A549 (cell line): ENCODE measurements at regions not wholly inside any gene's neighbourhood (a gene's known extent, or its start where the extent isn't known, plus 50 kb on each side); places are given as distances from the start of the nearest gene placed in this dataset.

Experiments
- ATAC-seq, 2 experiments: fragments of 200-7000 bp in 1 of 2; fragments of >200 bp in 1 of 2; cut with Nextera tagmentation in 1 of 2; cut with Tn5 transposase in 1 of 2; 3 replicates each; pipeline versions ENCODE4 v1.8.0 to v1.9.1; 2018 to 2020; ENCODE audit warnings: mild to moderate bottlenecking in 1 of 2, moderate library complexity in 1 of 2
- CTCF ChIA-PET: fragments of 300-600 bp; sonication (Branson Sonifier 250); formaldehyde crosslinking; extraction: SDS; loops from one replicate; lab custom pipeline; 2021; ENCODE audit warnings: antibody characterized with exemption, inconsistent platforms; lab: Yijun Ruan, JAX
- POLR2A ChIA-PET: fragments of 350-600 bp; formaldehyde crosslinking; extraction: SDS; loops from one replicate; lab custom pipeline; 2021; ENCODE audit warnings: antibody characterized with exemption, inconsistent platforms; lab: Yijun Ruan, JAX
- DNase-seq, 2 experiments: peaks; one replicate each; pipeline versions ENCODE4 v3.0.0 to v3.0.0-alpha.2; 2011 to 2016; ENCODE audit warnings: low read depth in 1 of 2, low spot score in 1 of 2
- FAIRE-seq: peaks from 2 replicates; lab custom pipeline; 2011; peaks lifted over from hg19 to GRCh38; lab: Jason Lieb, UNC
- H3K27ac ChIP-seq, 2 experiments: fragments of >200 bp; sonication (Bioruptor Twin); formaldehyde crosslinking; 3 replicates each; pipeline ENCODE4 v1.5.1; 2016 to 2017
- H3K4me1 ChIP-seq: fragments of >200 bp; sonication (Bioruptor Twin); formaldehyde crosslinking; 3 replicates; pipeline ENCODE4 v1.6.1; 2016
- H3K4me2 ChIP-seq: fragments of >200 bp; sonication (Bioruptor Twin); formaldehyde crosslinking; 3 replicates; pipeline ENCODE4 v1.6.1; 2016
- H3K4me3 ChIP-seq: fragments of >200 bp; sonication (Bioruptor Twin); formaldehyde crosslinking; 3 replicates; pipeline ENCODE4 v1.5.1; 2016
- H3K9me3 ChIP-seq: fragments of >200 bp; sonication (Bioruptor Twin); formaldehyde crosslinking; 3 replicates; pipeline ENCODE4 v1.6.1; 2016
- BCL3 ChIP-seq: fragments of >200 bp; sonication (Bioruptor Twin); formaldehyde crosslinking; IDR thresholded peaks from 3 replicates; pipeline ENCODE4 v1.6.1; 2016
- CBX8 ChIP-seq: fragments of 200-600 bp; sonication (generic); IDR thresholded peaks from 2 replicates; pipeline ENCODE4 v1.6.1; 2016
- CEBPB ChIP-seq, 2 experiments: fragments of >200 bp in 1 of 2; sonication (Bioruptor Twin) in 1 of 2; formaldehyde crosslinking in 1 of 2; IDR thresholded peaks; 2 replicates each; pipeline ENCODE4 v1.6.1; 2012 to 2016
- CHD4 ChIP-seq: fragments of 200-600 bp; sonication (generic); IDR thresholded peaks from 2 replicates; pipeline ENCODE4 v1.6.1; 2016; ENCODE audit warnings: antibody characterized with exemption, mild to moderate bottlenecking, borderline replicate concordance
- CTCF ChIP-seq: fragments of >200 bp; sonication (Bioruptor Twin); formaldehyde crosslinking; IDR thresholded peaks from 3 replicates; pipeline ENCODE4 v1.5.1; 2016
- EHMT2 ChIP-seq: fragments of 200-600 bp; sonication (generic); IDR thresholded peaks from 2 replicates; pipeline ENCODE4 v1.6.1; 2016; ENCODE audit warnings: antibody characterized with exemption, low read depth, mild to moderate bottlenecking, moderate library complexity
- FOXS1 ChIP-seq: fragments of 250-450 bp; sonication (Bioruptor Pico); IDR thresholded peaks from 2 replicates; pipeline ENCODE4 v1.5.0; 2020; ENCODE audit warnings: mild to moderate bottlenecking, moderate library complexity
- JUN ChIP-seq, 2 experiments: fragments of >200 bp; sonication (Bioruptor Twin); formaldehyde crosslinking; IDR thresholded peaks; 2 replicates in 1 of 2; 3 replicates in 1 of 2; pipeline ENCODE4 v1.6.1; 2016 to 2017
- JUNB ChIP-seq: fragments of >200 bp; sonication (Bioruptor Twin); formaldehyde crosslinking; IDR thresholded peaks from 2 replicates; pipeline ENCODE4 v1.6.1; 2016
- KDM1A ChIP-seq: fragments of 200-600 bp; sonication (generic); IDR thresholded peaks from 2 replicates; pipeline ENCODE4 v1.6.1; 2016; ENCODE audit warnings: low read depth, mild to moderate bottlenecking
- KDM5A ChIP-seq: fragments of 200-600 bp; sonication (generic); IDR thresholded peaks from 2 replicates; pipeline ENCODE4 v1.6.1; 2016; ENCODE audit warnings: antibody characterized with exemption, mild to moderate bottlenecking
- MYC ChIP-seq: IDR thresholded peaks from 2 replicates; pipeline ENCODE4 v1.6.1; 2012; ENCODE audit warnings: mild to moderate bottlenecking, inconsistent platforms, low read length, improper control_type of control experiment, borderline replicate concordance
- NFE2L2 ChIP-seq: fragments of 150-350 bp; conservative IDR thresholded peaks from 2 replicates; pipeline ENCODE4 v1.6.1; 2014; ENCODE audit warnings: low read length
- NR3C1 ChIP-seq: fragments of >200 bp; sonication (Bioruptor Twin); formaldehyde crosslinking; IDR thresholded peaks from 3 replicates; pipeline ENCODE4 v1.6.1; 2017
- RAD21 ChIP-seq, 2 experiments: fragments of >200 bp in 1 of 2; sonication (Bioruptor Twin) in 1 of 2; formaldehyde crosslinking in 1 of 2; IDR thresholded peaks in 1 of 2; conservative IDR thresholded peaks in 1 of 2; 2 replicates in 1 of 2; 3 replicates in 1 of 2; pipeline ENCODE4 v1.6.1; 2012 to 2018; ENCODE audit warnings: inconsistent platforms in 1 of 2
- RARB ChIP-seq: fragments of 250-450 bp; sonication (Bioruptor Pico); IDR thresholded peaks from 2 replicates; pipeline ENCODE4 v1.8.0; 2021; ENCODE audit warnings: mild to moderate bottlenecking, moderate library complexity
- RNF2 ChIP-seq: fragments of 200-600 bp; sonication (generic); IDR thresholded peaks from 2 replicates; pipeline ENCODE4 v1.6.1; 2016; ENCODE audit warnings: low read depth, mild to moderate bottlenecking, antibody characterized with exemption, moderate library complexity, borderline replicate concordance
- USF2 ChIP-seq: fragments of 450-650 bp; IDR thresholded peaks from 2 replicates; pipeline ENCODE4 v1.6.1; 2014; ENCODE audit warnings: antibody characterized with exemption
- ZFP36 ChIP-seq: fragments of 450-650 bp; IDR thresholded peaks from 2 replicates; pipeline ENCODE4 v1.6.1; 2014; ENCODE audit warnings: borderline replicate concordance; ENCODE audit not compliant: partially characterized antibody
- ZNF302 ChIP-seq: fragments of 250-450 bp; sonication (Bioruptor Pico); IDR thresholded peaks from 2 replicates; pipeline ENCODE4 v1.9.0; 2021; ENCODE audit warnings: inconsistent platforms, mild to moderate bottlenecking, moderate library complexity
- WGBS: methylation state at CpG from one replicate; pipeline ENCODE4 v1.1.6; 2017; ENCODE audit errors: missing lambda C conversion rate; 5-methylcytosine and 5-hydroxymethylcytosine counted together

GRCh38 chr12:28698553-28698952, 450.5 kb upstream of the FAR2 start:
- DNase-seq (no peak), ATAC-seq (no peak), FAIRE-seq (no peak)
- Histone ChIP-seq H3K4me1 (no peaks in the 10 kb centered on the region), H3K27ac (no peak overlapping the region), H3K4me2 (no peak overlapping the region), H3K9me3 (no peaks in the 10 kb centered on the region), H3K4me3 (no peak overlapping the region)
- ChIA-PET CTCF (no interaction called here), POLR2A (no interaction called here)
- WGBS = 20% methylated on average over 2 of the region's 2 CpGs
- TF ChIP-seq NFE2L2 = no peak
- no peak for TF ChIP-seq JUN (IDR thresholded peaks at IDR 0.05)
- no peak for TF ChIP-seq RAD21 (conservative IDR thresholded peaks at IDR 0.05 in 1 of 2, IDR thresholded peaks at IDR 0.05 in 1 of 2)
- TF ChIP-seq CEBPB (IDR thresholded peaks at IDR 0.05) = no peak
- TF ChIP-seq USF2 = no peak
- no peak for TF ChIP-seq EHMT2
- TF ChIP-seq CHD4 = no peak
- no peak for TF ChIP-seq KDM5A
- no peak for TF ChIP-seq ZNF302 (CRISPR knock-in tag)
- TF ChIP-seq ZFP36 = no peak
- TF ChIP-seq JUNB = no peak

- Histone ChIP-seq H3K27ac (no peak overlapping the region), H3K4me3 (no peak overlapping the region), H3K4me1 (no peaks in the 10 kb centered on the region), H3K9me3 (no peaks in the 10 kb centered on the region), H3K4me2 (no peak overlapping the region)
- DNase-seq (no peak), ATAC-seq (no peak), FAIRE-seq (no peak)
- CTCF ChIA-PET = no interaction called here
- TF ChIP-seq RAD21 (conservative IDR thresholded peaks at IDR 0.05 in 1 of 2, IDR thresholded peaks at IDR 0.05 in 1 of 2) (no peak), RARB (CRISPR knock-in tag) (no peak), MYC (no peak), NR3C1 (no peak), CTCF (no peak)
- POLR2A ChIA-PET = no interaction called here
Measured at GRCh38 chr12:28699029-28699428, 450.0 kb upstream of the FAR2 start.

- ATAC-seq = no peak
- DNase-seq = no peak
- no peaks in the 10 kb centered on the region for H3K4me1 ChIP-seq
- WGBS = under 1% methylated on average over 3 of the region's 3 CpGs
- TF ChIP-seq RNF2 = peak; percentile 99
- peak; percentile 98 for TF ChIP-seq CBX8
- TF ChIP-seq ZFP36 = peak; percentile 85
- TF ChIP-seq FOXS1 (CRISPR knock-in tag) = no peak
- H3K4me3 ChIP-seq = no peak overlapping the region
- H3K27ac ChIP-seq = no peak overlapping the region
- no peak for FAIRE-seq
- ChIA-PET POLR2A (no interaction called here), CTCF (no interaction called here)
- H3K9me3 ChIP-seq = no peaks in the 10 kb centered on the region
- H3K4me2 ChIP-seq = no peak overlapping the region
Measured at GRCh38 chr12:28700161-28700560, 448.9 kb upstream of the FAR2 start.

GRCh38 chr12:28704477-28705169, 444.5 kb upstream of the FAR2 start:
- Histone ChIP-seq H3K4me1 (no peaks in the 10 kb centered on the region), H3K4me3 (no peak overlapping the region), H3K9me3 (no peaks in the 10 kb centered on the region), H3K27ac (no peak overlapping the region), H3K4me2 (no peak overlapping the region)
- ChIA-PET CTCF (no interaction called here), POLR2A (no interaction called here)
- no peak for FAIRE-seq
- TF ChIP-seq KDM1A (no peak), CEBPB (IDR thresholded peaks at IDR 0.05) (no peak), BCL3 (no peak), CBX8 (no peak)
- DNase-seq = no peak
- no peak for ATAC-seq
